Ovary (tissue), 7 donors: ENCODE measurements at regions not wholly inside any gene's neighbourhood (a gene's known extent, or its start where the extent isn't known, plus 50 kb on each side); places are given as distances from the start of the nearest gene placed in this dataset.

Experiments
- DNase-seq, 5 donors: peaks; one replicate each; pipeline ENCODE4 v3.0.0-alpha.2; 2019 to 2020
- H3K27ac ChIP-seq, 2 donors: fragments of 200-600 bp; one replicate each; pipeline versions ENCODE4 v1.5.1 to v1.8.0; 2019 to 2022
- H3K27me3 ChIP-seq: fragments of 200-600 bp; one replicate; pipeline ENCODE4 v1.8.0; 2022
- H3K36me3 ChIP-seq: fragments of 200-600 bp; sonication (generic); one replicate; pipeline ENCODE4 v1.5.1; 2019
- H3K4me1 ChIP-seq: one replicate; pipeline ENCODE4 v1.8.1; 2013; ENCODE audit warnings: mild to moderate bottlenecking, moderate library complexity; ENCODE audit not compliant: insufficient read depth
- H3K4me3 ChIP-seq: fragments of 200-600 bp; sonication (generic); one replicate; pipeline ENCODE4 v1.5.1; 2017
- H3K9me3 ChIP-seq, 2 donors: fragments of 200-600 bp in 1 of 2; sonication (generic) in 1 of 2; one replicate each; pipeline versions ENCODE4 v1.5.1 to v1.8.1; 2013 to 2019; ENCODE audit warnings: mild to moderate bottlenecking in 1 of 2, moderate library complexity in 1 of 2
- CTCF ChIP-seq, 3 donors: fragments of 450-650 bp in 2 of 3; fragments of 200-600 bp in 1 of 3; IDR thresholded peaks; one replicate each; pipeline versions ENCODE4 v1.5.1 to v1.8.0; 2016 to 2022; ENCODE audit warnings: antibody characterized with exemption in 3 of 3, mild to moderate bottlenecking in 1 of 3
- EP300 ChIP-seq: sonication (generic); formaldehyde crosslinking; IDR thresholded peaks from one replicate; pipeline ENCODE4 v1.6.1; 2017; ENCODE audit warnings: antibody characterized with exemption
- POLR2A ChIP-seq: fragments of 450-650 bp; IDR thresholded peaks from one replicate; pipeline ENCODE4 v1.6.1; 2017; ENCODE audit warnings: antibody characterized with exemption, mild to moderate bottlenecking, moderate library complexity
- WGBS, 3 donors: extraction: QIAGEN DNeasy Blood & Tissue Kit in 1 of 3; methylation state at CpG; one replicate each; pipeline versions ENCODE4 v1.1.5 to v1.1.7; 2013 to 2017; 5-methylcytosine and 5-hydroxymethylcytosine counted together
- intact Hi-C, 4 donors: fragments of 100-400 bp; cut with DNase I; formaldehyde crosslinking; loops; one replicate each; pipeline versions ENCODE4 v1.11.0 to v1.15.1; 2022 to 2023
- donor health status: DM: no; HTN: no; CAD: no; lungs with moderate emphysema.
- donor health status: DM: no; HTN: no; CAD: no.
- donor health status: Bipolar disorder and iron deficiency.
- donor health status: DM: no; HTN: no; CAD: no.
- donor health status: DM: yes; HTN: yes; CAD: no.

- intact Hi-C loops, result no loop called here
- DNase-seq, result no peak
- Histone ChIP-seq H3K4me1 (no peaks in the 10 kb centered on the region), H3K36me3 (no peaks in the 10 kb centered on the region), H3K4me3 (no peak overlapping the region), H3K27ac (no peak overlapping the region), H3K9me3 (no peaks in the 10 kb centered on the region), H3K27me3 (no peaks in the 10 kb centered on the region)
- TF ChIP-seq POLR2A (no peak), CTCF (IDR thresholded peaks at IDR 0.05) (no peak), EP300 (no peak)
Observed at GRCh38 chr3:110093812-110094401, 756.6 kb upstream of the DPPA4 start.

- Histone ChIP-seq H3K27ac (no peak overlapping the region), H3K4me3 (no peak overlapping the region), H3K4me1 (no peaks in the 10 kb centered on the region), H3K36me3 (no peaks in the 10 kb centered on the region), H3K27me3 (no peaks in the 10 kb centered on the region), H3K9me3 (no peaks in the 10 kb centered on the region)
- intact Hi-C loops, result no loop called here
- no peak for DNase-seq
- TF ChIP-seq CTCF (IDR thresholded peaks at IDR 0.05), result no peak
- no peak for TF ChIP-seq EP300
- TF ChIP-seq POLR2A, result no peak
- WGBS, 3 donors, result 69 to 76% (median 74%) methylated on average over 5 of the region's 5 CpGs
Observed at GRCh38 chr3:110099711-110100110, 762.4 kb upstream of the DPPA4 start.

GRCh38 chr3:110101361-110101760 lies 764.0 kb upstream of the DPPA4 start:
- no peak overlapping the region for H3K27ac ChIP-seq
- no peaks in the 10 kb centered on the region for H3K9me3 ChIP-seq
- H3K36me3 ChIP-seq, result no peaks in the 10 kb centered on the region
- H3K4me1 ChIP-seq, result no peaks in the 10 kb centered on the region
- DNase-seq, result no peak
- intact Hi-C loops, result no loop called here
- H3K4me3 ChIP-seq, result no peak overlapping the region
- TF ChIP-seq POLR2A (no peak), EP300 (no peak), CTCF (IDR thresholded peaks at IDR 0.05) (no peak)
- no peaks in the 10 kb centered on the region for H3K27me3 ChIP-seq

GRCh38 chr3:110106805-110107204 lies 769.5 kb upstream of the DPPA4 start:
- Histone ChIP-seq H3K27ac (no peak overlapping the region), H3K27me3 (no peaks in the 10 kb centered on the region), H3K4me1 (no peaks in the 10 kb centered on the region), H3K9me3 (no peaks in the 10 kb centered on the region), H3K36me3 (no peaks in the 10 kb centered on the region), H3K4me3 (no peak overlapping the region)
- 77 to 88% (median 83%) methylated on average over 1 of the region's 1 CpG for WGBS, 3 donors
- TF ChIP-seq POLR2A, result no peak
- no peak for TF ChIP-seq CTCF (IDR thresholded peaks at IDR 0.05)
- TF ChIP-seq EP300, result no peak
- intact Hi-C loops, result no loop called here
- no peak for DNase-seq

GRCh38 chr3:110123946-110124345 lies 786.6 kb upstream of the DPPA4 start:
- Histone ChIP-seq H3K27me3 (no peaks in the 10 kb centered on the region), H3K4me1 (no peaks in the 10 kb centered on the region), H3K36me3 (no peaks in the 10 kb centered on the region), H3K9me3 (no peaks in the 10 kb centered on the region), H3K27ac (no peak overlapping the region), H3K4me3 (no peak overlapping the region)
- intact Hi-C loops, result no loop called here
- WGBS, 3 donors, result 83 to 100% (median 95%) methylated on average over 1 of the region's 1 CpG
- TF ChIP-seq POLR2A (no peak), CTCF (IDR thresholded peaks at IDR 0.05) (no peak), EP300 (no peak)
- DNase-seq, result no peak
